Fibroblast of skin of left quadriceps (primary cell): ENCODE measurements at regions not wholly inside any gene's neighbourhood (a gene's known extent, or its start where the extent isn't known, plus 50 kb on each side); places are given as distances from the start of the nearest gene placed in this dataset.
"Not testable (repeated sequence)": the region's sequence is repeated elsewhere in the genome, so short reads cannot be mapped to it uniquely, and the experiment has no call there.

ENCODE experiments used
- DNase-seq, 2 experiments: peaks; one replicate each; pipeline ENCODE4 v3.0.0-alpha.2; 2013; ENCODE audit warnings: low read depth in 2 of 2

DNA sequence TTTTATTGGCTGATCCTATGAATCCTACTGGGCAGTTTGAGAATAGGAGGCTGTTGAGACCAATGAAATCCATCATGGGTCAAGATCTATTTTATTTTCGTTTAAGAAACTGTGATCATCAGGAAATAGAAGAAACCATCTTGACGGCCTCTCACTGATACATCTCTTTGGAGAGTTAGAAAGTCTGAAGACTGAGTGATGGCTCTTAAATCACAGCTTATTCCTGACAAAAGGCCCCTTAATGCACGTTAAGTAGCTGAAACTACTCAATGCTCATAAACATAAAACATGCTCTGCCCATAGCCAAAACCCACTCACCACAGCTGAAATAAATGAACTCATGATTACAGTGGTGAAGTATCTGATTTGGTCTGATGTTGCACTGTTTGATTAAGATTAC, 784.5 kb upstream of the NEGR1 start:
- DNase-seq = no peak

DNA sequence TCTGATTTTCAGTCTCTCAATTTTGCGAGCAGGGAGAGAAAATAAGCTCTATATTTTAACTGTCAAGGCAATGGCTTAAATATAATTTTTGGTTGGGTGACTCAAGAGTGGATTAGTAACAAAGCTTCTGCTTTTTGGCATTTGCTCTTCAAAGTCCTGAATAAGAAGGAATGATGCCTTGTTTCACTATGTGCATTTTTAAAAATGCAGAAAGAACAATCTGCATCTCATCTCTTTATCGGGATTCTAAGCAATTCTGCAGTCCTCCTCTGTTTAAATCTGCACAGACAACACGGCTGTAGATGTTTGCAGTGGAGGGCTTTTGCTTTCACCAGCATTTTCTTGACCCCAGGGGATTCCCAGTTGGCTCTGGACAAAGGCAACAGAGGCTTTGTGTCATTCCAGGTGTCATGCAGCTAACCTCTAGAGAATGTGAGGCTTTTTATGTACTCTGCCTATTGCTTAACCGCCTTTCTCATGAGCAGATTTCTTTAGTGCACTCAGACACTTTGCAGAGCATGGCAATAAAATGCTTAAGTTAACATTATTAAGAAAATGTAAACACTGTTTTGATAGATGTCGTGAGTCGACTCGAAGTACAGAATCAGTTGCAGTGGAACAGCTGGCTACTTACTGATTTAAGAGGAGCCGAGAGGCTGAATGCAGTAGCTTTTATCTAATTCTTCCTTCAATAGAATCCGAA, 783.2 kb upstream of the NEGR1 start:
- no peak for DNase-seq

DNA sequence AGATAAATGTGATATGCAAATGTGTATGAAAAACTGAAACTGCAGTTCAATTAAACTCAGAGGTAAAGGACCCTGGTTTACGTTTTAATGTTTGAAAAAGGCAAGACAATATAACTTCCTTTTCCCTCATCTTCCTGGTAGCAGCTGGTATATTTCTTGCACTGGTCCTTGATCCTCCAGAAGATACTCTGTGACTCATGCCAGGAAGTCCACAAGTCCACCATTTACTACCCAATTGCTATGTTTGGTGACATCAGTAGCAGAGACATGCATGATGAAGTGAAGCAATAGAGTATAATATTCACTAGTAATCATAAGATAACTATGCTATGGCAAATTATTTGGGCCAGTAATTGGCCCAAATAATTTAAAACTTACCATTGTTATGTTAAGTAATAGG, 774.5 kb upstream of the NEGR1 start:
- DNase-seq = no peak

- DNase-seq = peak in 1 of 2 experiments; percentile 4
Measured at GRCh38 chr1:73044241-73045036, 762.1 kb upstream of the NEGR1 start.

- DNase-seq = no peak
Measured at GRCh38 chr1:73042403-73042802, 760.1 kb upstream of the NEGR1 start.

DNA sequence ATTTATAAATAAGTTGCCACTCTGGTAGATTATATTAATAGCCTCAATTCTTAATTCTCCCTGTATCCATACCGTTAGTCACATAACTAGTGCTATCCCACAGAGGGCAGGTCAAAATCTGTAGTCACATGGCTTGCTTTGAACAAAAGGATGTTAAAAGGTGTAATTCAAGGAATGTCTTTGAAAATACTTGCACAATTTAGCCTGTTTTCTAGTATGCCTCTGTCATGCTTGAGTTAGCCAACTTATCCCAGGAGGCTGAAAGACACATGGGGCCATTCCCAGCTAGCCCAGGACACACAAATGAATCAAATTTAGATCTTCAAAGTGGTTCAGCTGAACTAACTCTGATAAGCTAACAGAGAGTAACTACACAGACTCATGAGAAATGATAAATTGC, 758.5 kb upstream of the NEGR1 start:
- no peak for DNase-seq

- DNase-seq = no peak
Measured at GRCh38 chr1:73034271-73034670, 751.9 kb upstream of the NEGR1 start.

DNA sequence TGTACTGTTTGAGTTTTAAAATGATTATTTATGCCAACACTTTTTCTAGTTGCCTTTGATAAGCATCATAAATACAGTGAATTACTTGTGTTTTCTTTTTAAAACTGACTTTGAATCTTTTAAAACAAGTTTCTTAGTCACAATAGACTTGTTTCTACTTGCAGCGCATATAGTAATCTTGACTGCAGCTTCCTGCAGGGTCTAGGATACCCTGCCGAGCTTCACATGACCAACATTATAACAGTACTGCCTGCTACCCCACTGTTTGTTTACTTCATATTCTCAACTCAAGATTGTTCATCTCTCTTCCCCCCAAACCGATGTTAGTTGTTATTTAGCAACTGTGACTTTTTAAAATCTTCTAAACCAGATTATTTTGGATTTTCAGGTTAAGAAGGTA, 751.3 kb upstream of the NEGR1 start:
- no peak for DNase-seq

- DNase-seq = no peak
Measured at GRCh38 chr1:73029571-73029970, 747.2 kb upstream of the NEGR1 start.

- no peak for DNase-seq
Measured at GRCh38 chr1:73026114-73026513, 743.8 kb upstream of the NEGR1 start.

- no peak for DNase-seq
Measured at GRCh38 chr1:73009938-73010337, 727.6 kb upstream of the NEGR1 start.

DNA sequence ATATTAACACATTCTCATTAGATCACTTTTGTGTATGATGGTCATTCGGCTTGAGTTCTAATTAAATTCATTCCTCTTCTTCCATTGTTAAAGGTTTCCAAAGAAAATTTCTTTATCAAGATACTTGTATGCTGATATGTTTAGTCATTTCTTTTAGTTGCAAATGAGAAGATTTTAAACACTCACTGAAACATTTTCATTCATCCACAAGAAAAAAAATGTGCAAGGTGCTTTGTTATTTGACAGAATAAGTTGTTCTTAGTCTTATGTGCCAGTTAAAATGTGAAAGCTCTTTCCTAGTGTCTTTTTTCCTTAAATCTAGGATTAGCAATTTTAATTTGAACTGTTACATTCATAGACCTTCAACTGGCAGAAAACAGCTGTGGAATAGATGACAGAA, 727.0 kb upstream of the NEGR1 start:
- DNase-seq = no peak

GRCh38 chr1:72997624-72998023, 715.3 kb upstream of the NEGR1 start:
- DNase-seq = no peak

GRCh38 chr1:72997041-72997440, 714.7 kb upstream of the NEGR1 start:
- DNase-seq = no peak

GRCh38 chr1:72987871-72988270, 705.5 kb upstream of the NEGR1 start:
- not testable (repeated sequence) for DNase-seq

DNA sequence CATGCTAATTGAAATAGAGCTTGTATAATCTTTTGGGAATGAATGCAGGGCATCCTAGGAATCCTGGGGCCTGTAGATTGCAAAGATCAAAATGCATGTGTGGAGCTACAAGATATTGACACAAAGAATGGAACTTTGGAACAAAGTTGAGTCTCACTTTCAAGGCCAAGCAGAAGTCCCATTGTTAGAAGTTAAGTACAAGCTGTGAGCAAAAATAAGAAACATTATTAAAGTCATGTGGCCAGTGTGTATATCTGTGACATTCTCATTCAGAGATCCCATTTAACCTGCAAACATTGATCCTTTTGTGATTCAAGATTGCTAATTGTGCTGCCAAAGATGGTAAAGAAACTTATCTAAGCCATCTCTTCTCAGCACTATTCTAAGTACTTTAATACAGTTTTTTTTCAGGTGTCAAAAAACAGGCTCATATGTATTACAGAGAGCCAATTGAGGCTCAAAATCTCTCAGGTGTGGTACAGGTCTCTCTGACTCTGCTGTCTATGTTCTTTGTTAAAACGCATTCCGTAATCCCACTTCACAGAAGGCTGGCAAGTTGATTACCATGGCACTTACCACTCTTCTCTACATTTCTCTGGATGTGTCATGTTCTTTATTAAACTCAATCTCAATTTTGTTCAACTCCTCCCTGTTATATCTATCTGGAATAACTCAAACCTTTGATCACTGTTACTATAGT, 704.4 kb upstream of the NEGR1 start:
- DNase-seq = no peak

- DNase-seq = not testable (repeated sequence)
Measured at GRCh38 chr1:72985024-72985423, 702.7 kb upstream of the NEGR1 start.

DNA sequence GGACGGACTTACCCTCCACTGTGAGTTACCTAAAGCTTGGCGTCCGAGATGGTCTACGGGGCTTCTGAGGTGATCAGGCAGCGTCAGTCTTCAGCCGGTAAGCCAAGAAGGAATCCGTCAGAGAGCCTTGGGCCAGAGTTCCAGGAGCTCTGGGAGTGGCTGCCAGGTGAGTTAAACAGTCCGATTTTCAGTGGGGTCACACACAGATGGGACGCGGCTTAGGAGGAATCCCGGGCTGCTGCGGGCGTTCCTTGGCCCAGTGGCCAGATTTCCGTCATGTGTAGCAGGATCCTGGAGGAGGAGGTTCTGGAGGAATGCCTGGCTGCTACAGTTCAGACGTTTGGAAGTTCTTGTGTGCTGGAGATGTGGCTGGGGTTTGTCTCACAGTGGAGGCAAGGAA, 700.7 kb upstream of the NEGR1 start:
- not testable (repeated sequence) for DNase-seq

GRCh38 chr1:72969461-72969860, 687.1 kb upstream of the NEGR1 start:
- DNase-seq = no peak

- no peak for DNase-seq
Measured at GRCh38 chr1:72954943-72955342, 672.6 kb upstream of the NEGR1 start.

- not testable (repeated sequence) for DNase-seq
Measured at GRCh38 chr1:72950900-72951299, 668.6 kb upstream of the NEGR1 start.

DNA sequence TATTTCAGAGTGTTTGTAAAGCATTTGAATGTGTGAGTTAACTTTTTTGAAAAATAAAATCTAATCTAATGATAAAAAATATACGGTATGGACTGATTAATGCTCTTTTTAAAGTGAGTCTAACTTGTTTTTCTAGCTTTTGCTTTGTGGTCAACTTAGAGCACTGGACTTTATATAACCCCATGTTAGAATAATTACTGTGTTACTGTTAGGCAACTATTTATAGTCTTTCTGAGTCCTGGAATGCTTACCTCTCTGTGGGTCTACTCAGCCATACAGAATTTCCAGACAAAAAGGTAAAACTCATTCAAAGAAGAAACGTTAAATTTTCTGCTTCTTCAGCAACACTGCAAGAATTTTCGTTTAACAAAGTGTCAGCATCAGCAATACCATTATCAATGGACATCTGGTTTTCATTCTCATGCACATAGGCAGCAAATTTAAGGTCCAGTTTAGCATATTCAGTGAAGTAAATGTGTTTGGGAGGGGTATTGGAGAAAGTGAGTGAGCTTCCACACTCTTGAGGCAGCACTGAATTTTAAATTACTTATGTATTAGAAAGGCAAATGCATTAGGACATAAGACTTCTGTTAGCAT, 664.7 kb upstream of the NEGR1 start:
- no peak for DNase-seq
